GM13977 (cell line): ENCODE measurements at regions not wholly inside any gene's neighbourhood (a gene's known extent, or its start where the extent isn't known, plus 50 kb on each side); places are given as distances from the start of the nearest gene placed in this dataset.
"Not testable (repeated sequence)": the region's sequence is repeated elsewhere in the genome, so short reads cannot be mapped to it uniquely, and the experiment has no call there.

ENCODE experiments used
- DNase-seq: peaks from one replicate; pipeline ENCODE4 v3.0.0; 2012; ENCODE audit warnings: low spot score
- in situ Hi-C: fragments of 300-500 bp; cut with MboI; formaldehyde crosslinking; loops from one replicate; pipeline ENCODE4 v1.12.0; 2022; ENCODE audit warnings: low sequenced_read_pairs, low pct_unique_long_range_greater_than_20kb, mixed read lengths, inconsistent platforms; ENCODE audit not compliant: unreplicated experiment
- TF ChIP-seq, protein P1 (sequence below): IDR thresholded peaks from 2 replicates; pipeline ENCODE4 v1.5.1; 2012; ENCODE audit warnings: mild to moderate bottlenecking, control low read depth; ENCODE audit not compliant: insufficient read depth; ENCODE audit errors: extremely low read depth, missing control alignments

- in situ Hi-C loops, DNase-seq: not testable (repeated sequence)
Observed at GRCh38 chr22:12541412-12542170, 2986.4 kb upstream of the OR11H1 start.

DNA sequence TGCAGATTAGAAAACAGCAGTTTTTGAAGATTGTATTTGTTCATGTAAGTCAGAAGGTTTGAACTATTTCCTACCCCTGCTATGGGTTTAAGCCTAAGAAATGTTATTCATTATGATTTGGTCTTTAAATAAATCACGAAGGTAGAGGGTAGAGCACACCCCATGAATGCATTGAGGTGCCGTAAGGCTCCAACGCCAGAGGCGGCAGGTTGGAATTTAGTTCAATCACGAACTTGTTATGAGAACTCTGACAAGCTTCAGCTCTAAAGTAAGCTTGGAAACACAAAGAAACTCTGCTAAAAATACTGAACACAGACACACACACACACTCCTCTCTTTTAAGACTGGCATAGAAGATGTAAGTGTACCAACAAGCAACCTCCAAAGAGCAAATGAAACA is 2974.6 kb upstream of the OR11H1 start:
- DNase-seq, in situ Hi-C loops: not testable (repeated sequence)

DNA sequence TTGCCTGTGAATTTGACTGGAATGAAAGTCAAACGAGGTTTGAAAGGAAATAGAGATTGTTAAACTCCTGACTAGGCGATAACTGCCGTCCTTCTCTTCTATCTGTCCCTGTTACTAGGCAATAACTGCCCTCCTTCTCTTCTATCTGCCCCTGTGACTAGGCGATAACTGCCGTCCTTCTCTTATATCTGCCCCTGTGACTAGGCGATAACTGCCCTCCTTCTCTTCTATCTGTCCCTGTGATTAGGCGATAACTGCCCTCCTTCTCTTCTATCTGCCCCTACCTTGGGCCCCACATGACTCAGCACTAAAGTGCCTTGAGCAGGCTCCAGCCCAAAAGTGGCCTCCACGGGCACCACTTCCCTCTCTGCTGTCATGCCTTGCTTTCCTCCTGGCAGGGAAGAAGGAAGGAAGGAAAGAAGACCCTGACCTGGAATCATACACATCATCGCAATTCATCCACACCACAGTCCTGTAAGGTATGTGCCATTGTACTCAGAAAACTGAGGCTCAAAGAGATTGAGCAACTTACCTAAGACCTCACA is 2973.3 kb upstream of the OR11H1 start:
- in situ Hi-C loops, DNase-seq: not testable (repeated sequence)

GRCh38 chr22:12571500-12571899 is 2956.5 kb upstream of the OR11H1 start:
- in situ Hi-C loops, DNase-seq: not testable (repeated sequence)

DNA sequence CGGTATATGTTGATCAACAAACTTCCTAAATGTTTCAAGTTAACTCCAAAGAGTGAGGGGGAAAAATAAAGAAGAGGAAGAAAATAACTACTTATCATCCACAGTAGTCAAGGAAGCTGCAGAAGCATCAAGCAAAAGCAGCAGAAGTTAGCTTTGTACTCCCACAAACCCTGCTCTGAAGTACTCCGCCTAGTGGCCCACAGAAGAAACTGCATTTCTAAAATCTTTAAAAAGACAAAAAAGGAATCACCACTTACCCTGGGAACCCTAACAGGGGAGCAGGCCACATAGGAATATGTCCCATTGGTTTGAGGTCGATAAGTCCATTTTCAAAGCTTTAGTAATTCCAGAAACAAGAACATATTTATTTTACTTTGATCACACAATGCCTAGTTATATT is 2948.3 kb upstream of the OR11H1 start:
- in situ Hi-C loops, DNase-seq: not testable (repeated sequence)
- TF ChIP-seq, protein P1, sequence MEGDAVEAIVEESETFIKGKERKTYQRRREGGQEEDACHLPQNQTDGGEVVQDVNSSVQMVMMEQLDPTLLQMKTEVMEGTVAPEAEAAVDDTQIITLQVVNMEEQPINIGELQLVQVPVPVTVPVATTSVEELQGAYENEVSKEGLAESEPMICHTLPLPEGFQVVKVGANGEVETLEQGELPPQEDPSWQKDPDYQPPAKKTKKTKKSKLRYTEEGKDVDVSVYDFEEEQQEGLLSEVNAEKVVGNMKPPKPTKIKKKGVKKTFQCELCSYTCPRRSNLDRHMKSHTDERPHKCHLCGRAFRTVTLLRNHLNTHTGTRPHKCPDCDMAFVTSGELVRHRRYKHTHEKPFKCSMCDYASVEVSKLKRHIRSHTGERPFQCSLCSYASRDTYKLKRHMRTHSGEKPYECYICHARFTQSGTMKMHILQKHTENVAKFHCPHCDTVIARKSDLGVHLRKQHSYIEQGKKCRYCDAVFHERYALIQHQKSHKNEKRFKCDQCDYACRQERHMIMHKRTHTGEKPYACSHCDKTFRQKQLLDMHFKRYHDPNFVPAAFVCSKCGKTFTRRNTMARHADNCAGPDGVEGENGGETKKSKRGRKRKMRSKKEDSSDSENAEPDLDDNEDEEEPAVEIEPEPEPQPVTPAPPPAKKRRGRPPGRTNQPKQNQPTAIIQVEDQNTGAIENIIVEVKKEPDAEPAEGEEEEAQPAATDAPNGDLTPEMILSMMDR, result peak; percentile 22

- in situ Hi-C loops, DNase-seq: not testable (repeated sequence)
Observed at GRCh38 chr22:12584457-12584856, 2943.5 kb upstream of the OR11H1 start.

DNA sequence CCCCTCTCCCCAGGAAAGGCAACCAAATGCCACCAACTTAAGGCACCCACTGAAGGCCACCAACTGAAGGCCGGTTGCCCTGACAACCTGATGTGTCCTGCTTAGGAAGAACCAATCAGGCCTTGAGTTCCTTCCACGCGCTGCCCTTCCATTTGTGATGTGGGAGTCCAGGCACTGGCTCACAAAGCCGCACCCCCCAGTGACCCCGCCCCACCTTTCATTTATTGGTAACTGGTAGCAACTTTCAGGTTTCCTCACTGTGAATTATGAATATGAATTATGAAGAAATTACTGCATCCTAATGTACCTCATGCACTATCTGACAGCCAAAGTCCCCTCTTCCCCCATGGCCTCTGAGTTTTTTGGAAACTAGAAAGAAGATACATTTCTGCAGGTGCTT is 2943.1 kb upstream of the OR11H1 start:
- DNase-seq, in situ Hi-C loops: not testable (repeated sequence)

DNA sequence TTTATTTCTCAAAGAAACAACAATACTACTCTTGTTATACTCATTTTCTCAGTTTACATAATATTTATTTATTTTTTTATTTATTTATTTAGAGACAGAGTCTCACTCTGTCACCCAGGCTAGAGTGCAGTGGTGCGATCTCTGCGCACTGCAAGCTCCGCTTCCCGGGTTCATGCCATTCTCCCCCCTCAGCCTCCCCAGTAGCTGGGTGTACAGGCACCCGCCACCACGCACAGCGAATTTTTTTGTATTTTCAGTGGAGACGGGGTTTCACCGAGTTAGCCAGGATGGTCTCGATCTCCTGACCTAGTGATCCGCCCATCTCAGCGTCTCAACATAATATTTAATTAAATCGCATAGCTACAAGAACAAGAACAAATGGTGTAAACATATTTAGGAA is 2932.3 kb upstream of the OR11H1 start:
- in situ Hi-C loops, DNase-seq: not testable (repeated sequence)

DNA sequence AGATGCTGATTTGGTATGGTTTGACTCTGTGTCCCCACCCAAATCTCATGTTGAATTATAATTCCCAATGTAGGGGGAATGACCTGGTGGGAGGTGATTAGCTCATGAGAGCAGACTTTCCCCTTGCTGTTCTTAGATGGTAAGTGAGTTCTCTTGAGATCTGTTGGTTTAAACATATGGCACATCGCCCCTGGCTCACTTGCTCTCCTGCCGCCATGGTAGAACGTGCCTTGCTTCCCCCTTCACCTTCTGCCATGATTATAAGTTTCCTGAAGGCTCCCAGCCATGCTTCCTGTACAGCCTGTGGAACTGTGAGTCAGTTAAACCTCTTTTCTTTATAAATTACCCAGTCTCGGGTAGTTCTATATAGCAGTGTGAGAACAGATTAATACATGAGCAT is 2930.2 kb upstream of the OR11H1 start:
- in situ Hi-C loops, DNase-seq: not testable (repeated sequence)

DNA sequence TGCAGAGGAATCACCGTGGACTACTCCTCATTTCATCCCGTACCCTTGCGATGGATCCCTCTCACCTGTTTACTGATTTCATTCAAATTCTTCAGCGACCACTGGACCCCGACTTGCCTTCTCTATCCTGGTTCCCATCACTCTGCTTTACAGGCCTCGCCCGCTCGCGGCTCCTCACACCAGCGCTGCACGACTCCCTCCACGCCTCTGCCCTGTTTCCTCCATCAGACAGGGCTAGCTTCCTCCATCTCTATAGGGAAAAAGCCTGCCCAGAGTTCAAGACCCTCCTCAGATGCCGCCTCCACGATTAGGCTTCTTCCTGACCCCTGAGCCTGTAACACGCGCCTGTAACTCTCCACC is 2926.5 kb upstream of the OR11H1 start:
- DNase-seq, in situ Hi-C loops: not testable (repeated sequence)

DNA sequence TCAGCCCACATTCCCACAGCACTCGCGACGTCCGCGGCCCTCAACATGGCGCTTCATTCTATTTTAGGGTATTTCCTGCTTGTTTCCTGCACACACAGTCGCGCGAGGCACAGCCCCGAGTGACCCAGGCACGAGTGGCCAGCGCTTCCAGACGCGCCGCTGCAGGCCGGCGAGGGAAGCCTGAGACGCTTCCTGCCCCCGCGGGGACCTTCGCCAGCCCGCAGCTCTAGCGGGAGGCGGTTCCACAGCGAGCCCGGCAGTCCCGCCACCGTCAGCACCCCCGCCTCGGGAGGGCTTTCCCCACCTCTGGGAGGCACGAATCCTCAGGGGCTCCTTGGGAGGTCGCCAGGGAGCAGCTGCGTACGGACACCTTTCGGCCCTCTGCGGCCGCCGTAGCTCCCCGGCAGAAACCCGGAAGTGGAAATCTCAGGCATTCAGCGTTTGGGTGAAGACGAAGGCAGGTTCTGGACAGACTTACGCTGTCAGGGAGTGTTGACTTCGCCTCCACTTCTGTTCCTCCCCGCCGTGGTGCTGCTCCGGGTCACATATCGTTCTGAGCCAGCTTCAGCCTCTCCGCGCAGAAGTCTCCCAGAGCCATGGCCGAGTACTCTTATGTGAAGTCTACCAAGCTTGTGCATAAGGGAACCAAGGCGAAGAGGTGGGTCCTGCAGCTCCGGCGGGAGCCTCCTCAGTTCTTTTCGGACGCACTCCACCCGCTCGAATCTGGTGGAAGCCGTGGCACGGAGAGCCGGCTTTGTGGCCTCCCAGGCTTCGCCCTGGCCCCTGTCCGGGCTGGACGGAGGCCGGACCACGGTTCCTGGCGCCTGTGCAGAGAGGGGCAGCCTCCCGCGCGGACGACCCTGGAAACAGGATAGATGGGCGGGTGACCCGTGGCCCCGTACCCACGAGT is 2925.9 kb upstream of the OR11H1 start:
- TF ChIP-seq, protein P1, result no peak
- DNase-seq, result no peak
- in situ Hi-C loops, result no loop called here

DNA sequence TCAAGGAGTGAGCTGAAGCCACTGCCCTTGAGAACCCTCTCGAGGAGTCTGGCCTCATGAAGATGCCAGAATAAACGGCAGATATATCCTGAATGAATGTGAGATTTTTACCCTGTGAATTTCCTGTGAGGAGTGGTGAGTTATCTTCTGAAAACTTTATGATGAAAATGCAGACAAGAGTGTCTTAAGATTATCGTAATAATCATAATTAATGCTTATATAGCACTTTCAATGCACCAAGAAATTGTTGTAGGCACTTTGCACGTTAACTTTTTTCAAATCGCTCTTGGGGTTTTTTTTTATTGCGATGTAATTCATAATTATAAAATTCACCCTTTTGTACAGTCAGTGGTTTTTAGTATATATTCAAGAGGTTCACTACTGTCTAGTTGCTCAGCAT is 2924.6 kb upstream of the OR11H1 start:
- DNase-seq, in situ Hi-C loops: not testable (repeated sequence)

DNA sequence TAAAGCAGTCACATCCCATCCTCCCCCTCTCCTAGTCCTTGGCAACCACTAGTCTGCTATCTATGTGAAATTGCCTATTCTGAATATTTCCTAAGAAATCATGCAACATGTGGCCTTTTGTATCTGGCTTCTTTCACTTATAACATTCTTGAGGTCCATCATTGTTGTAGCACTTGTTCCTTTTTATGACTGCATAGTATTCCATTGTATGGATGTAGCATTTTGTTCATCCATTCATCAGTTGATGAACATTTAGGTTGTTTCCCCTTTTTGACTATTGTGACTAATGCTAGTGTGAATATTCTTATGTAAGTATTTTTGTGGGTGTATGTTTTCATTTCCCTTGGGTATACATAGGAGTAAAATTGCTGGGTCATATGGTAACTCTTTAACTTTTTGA is 2924.2 kb upstream of the OR11H1 start:
- DNase-seq, in situ Hi-C loops: not testable (repeated sequence)

DNA sequence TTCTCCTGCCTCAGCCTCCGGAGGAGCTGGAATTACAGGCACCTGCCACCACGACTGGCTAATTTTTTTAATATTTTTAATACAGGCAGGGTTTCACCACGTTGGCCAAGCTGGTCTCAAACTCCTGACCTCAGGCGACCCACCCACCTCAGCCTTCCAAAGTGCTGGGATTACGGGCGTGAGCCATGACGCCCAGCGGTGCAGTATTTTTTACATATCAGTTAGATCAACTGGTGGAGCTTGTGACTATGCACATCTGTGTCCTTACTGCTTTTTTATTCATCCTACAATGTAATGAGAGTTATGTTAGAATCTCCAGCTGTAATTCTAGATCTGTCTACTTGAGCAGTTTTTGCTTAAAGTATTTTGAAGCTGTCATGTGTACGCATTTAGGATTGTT is 2919.5 kb upstream of the OR11H1 start:
- peak; percentile 0 for DNase-seq

More for the DNA sequence above, 2919.5 kb upstream of the OR11H1 start:
- in situ Hi-C loops, result not testable (repeated sequence)
